Activated CD8-positive, alpha-beta T cell treated with anti-CD3 and anti-CD28 coated beads for 36 hours (primary cell): ENCODE measurements at regions not wholly inside any gene's neighbourhood (a gene's known extent, or its start where the extent isn't known, plus 50 kb on each side); places are given as distances from the start of the nearest gene placed in this dataset.

Experiments used
- ATAC-seq: fragments of 200-7000 bp; cut with Tn5 transposase; one replicate; pipeline ENCODE4 v1.10.0; 2021; ENCODE audit warnings: mild to moderate bottlenecking, moderate library complexity
- CTCF ChIA-PET: fragments of 350-600 bp; sonication (Branson Sonifier 250); formaldehyde crosslinking; loops from one replicate; lab custom pipeline; 2021; ENCODE audit warnings: antibody characterized with exemption; lab: Charles Lee
- POLR2A ChIA-PET: fragments of 350-600 bp; sonication (Branson Sonifier 250); formaldehyde crosslinking; loops from one replicate; lab custom pipeline; 2021; ENCODE audit warnings: antibody characterized with exemption; lab: Charles Lee
- DNase-seq: peaks from one replicate; pipeline ENCODE4 v3.0.0-alpha.2; 2020
- H3K27ac Mint-ChIP-seq: one replicate; pipeline ENCODE4 v1.8.0; 2021; ENCODE audit warnings: mild to moderate bottlenecking, mixed read lengths
- H3K27me3 Mint-ChIP-seq: one replicate; pipeline ENCODE4 v1.8.0; 2021; ENCODE audit warnings: mixed read lengths
- H3K36me3 Mint-ChIP-seq: one replicate; pipeline ENCODE4 v1.8.0; 2021; ENCODE audit warnings: low read depth, mixed read lengths
- H3K4me1 Mint-ChIP-seq: one replicate; pipeline ENCODE4 v1.8.0; 2021; ENCODE audit warnings: low read depth, mixed read lengths
- H3K4me3 Mint-ChIP-seq: one replicate; pipeline ENCODE4 v1.8.0; 2021; ENCODE audit warnings: mild to moderate bottlenecking, moderate library complexity, mixed read lengths
- H3K9me3 Mint-ChIP-seq: one replicate; pipeline ENCODE4 v1.8.0; 2021; ENCODE audit warnings: mixed read lengths
- CTCF ChIP-seq: fragments of 200-600 bp; IDR thresholded peaks from one replicate; pipeline ENCODE4 v1.8.0; 2022; ENCODE audit warnings: antibody characterized with exemption, mild to moderate bottlenecking
- intact Hi-C: fragments of 100-400 bp; cut with micrococcal nuclease; formaldehyde crosslinking; loops from one replicate; pipeline ENCODE4 v1.10.0; 2022

- H3K4me1 Mint-ChIP-seq: no peaks in the 10 kb centered on the region
- ChIA-PET CTCF (interaction anchor here (2.3 kb wide), 1 partner anchor 7 kb away, joined by 26 read pairs; no protein-coding TSS in a partner anchor), POLR2A (no interaction called here)
- no peak for ATAC-seq
- no peaks in the 10 kb centered on the region for H3K9me3 Mint-ChIP-seq
- no peaks in the 10 kb centered on the region for H3K36me3 Mint-ChIP-seq
- TF ChIP-seq CTCF: no peak
- H3K27me3 Mint-ChIP-seq: peaks cover 5% of the 10 kb centered on the region
- DNase-seq: no peak
- no peak overlapping the region for H3K27ac Mint-ChIP-seq
- H3K4me3 Mint-ChIP-seq: no peak overlapping the region
- intact Hi-C loops: no loop called here
Observed at GRCh38 chr5:158082696-158083287, 223.8 kb upstream of the CLINT1 start.

- ATAC-seq: no peak
- CTCF ChIA-PET: interaction anchor here (1.1 kb wide), 1 partner anchor 86 kb away, joined by 3 read pairs; no protein-coding TSS in a partner anchor
Observed at GRCh38 chr5:158080112-158080511, 221.2 kb upstream of the CLINT1 start.

GRCh38 chr5:158079097-158079496, 220.2 kb upstream of the CLINT1 start:
- H3K4me3 Mint-ChIP-seq: no peak overlapping the region
- no peaks in the 10 kb centered on the region for H3K36me3 Mint-ChIP-seq
- intact Hi-C loops: no loop called here
- H3K4me1 Mint-ChIP-seq: peaks cover 9% of the 10 kb centered on the region
- H3K9me3 Mint-ChIP-seq: no peaks in the 10 kb centered on the region
- peaks cover 3% of the 10 kb centered on the region for H3K27me3 Mint-ChIP-seq
- no peak overlapping the region for H3K27ac Mint-ChIP-seq
- ChIA-PET POLR2A (no interaction called here), CTCF (interaction anchor here (0.7 kb wide), 1 partner anchor 1028 kb away, joined by 3 read pairs; no protein-coding TSS in a partner anchor)
- ATAC-seq (no peak), DNase-seq (no peak)
- TF ChIP-seq CTCF: no peak

More at GRCh38 chr5:158080112-158080511, 221.2 kb upstream of the CLINT1 start:
- Mint-ChIP-seq H3K36me3 (no peaks in the 10 kb centered on the region), H3K27ac (no peak overlapping the region), H3K4me1 (peaks cover 5% of the 10 kb centered on the region), H3K9me3 (no peaks in the 10 kb centered on the region), H3K27me3 (peaks cover 3% of the 10 kb centered on the region), H3K4me3 (no peak overlapping the region)
- DNase-seq: no peak
- intact Hi-C loops: no loop called here
- POLR2A ChIA-PET: no interaction called here
- no peak for TF ChIP-seq CTCF

GRCh38 chr5:158074992-158075769, 216.2 kb upstream of the CLINT1 start:
- no peak overlapping the region for H3K27ac Mint-ChIP-seq
- H3K9me3 Mint-ChIP-seq: no peaks in the 10 kb centered on the region
- H3K36me3 Mint-ChIP-seq: no peaks in the 10 kb centered on the region
- ATAC-seq (peak; percentile 90), DNase-seq (peak; percentile 62)
- H3K4me1 Mint-ChIP-seq: peaks cover 9% of the 10 kb centered on the region
- H3K4me3 Mint-ChIP-seq: no peak overlapping the region
- intact Hi-C loops: no loop called here
- peak; percentile 65 for TF ChIP-seq CTCF
- ChIA-PET CTCF (interaction anchor here (0.6 to 2.1 kb wide), 56 partner anchors 9 to 1374 kb away, joined by 3 to 53 read pairs (median 4); no protein-coding TSS in a partner anchor), POLR2A (no interaction called here)
- peaks cover 2% of the 10 kb centered on the region for H3K27me3 Mint-ChIP-seq

- Mint-ChIP-seq H3K4me3 (no peak overlapping the region), H3K4me1 (peaks cover 9% of the 10 kb centered on the region), H3K36me3 (no peaks in the 10 kb centered on the region), H3K27me3 (peaks cover 2% of the 10 kb centered on the region), H3K9me3 (no peaks in the 10 kb centered on the region), H3K27ac (no peak overlapping the region)
- no peak for TF ChIP-seq CTCF
- intact Hi-C loops: no loop called here
- POLR2A ChIA-PET: no interaction called here
- DNase-seq: no peak
- ATAC-seq: no peak
- CTCF ChIA-PET: interaction anchor here (0.6 to 2.1 kb wide), 50 partner anchors 10 to 1058 kb away, joined by 3 to 53 read pairs (median 5); no protein-coding TSS in a partner anchor
Observed at GRCh38 chr5:158074597-158074991, 215.6 kb upstream of the CLINT1 start.
